NCI-H345 treated with DMSO at 0.1 percent for 48 hours (cell line): ENCODE measurements at regions not wholly inside any gene's neighbourhood (a gene's known extent, or its start where the extent isn't known, plus 50 kb on each side); places are given as distances from the start of the nearest gene placed in this dataset.

Experiments used
- DNase-seq: peaks from one replicate; lab custom pipeline; 2025; ENCODE audit not compliant: unreplicated experiment; lab: John Stamatoyannopoulos, UW

- no peak for DNase-seq
Measured at GRCh38 chr5:61263072-61263471, 69.0 kb upstream of the ZSWIM6 start.

- no peak for DNase-seq
Measured at GRCh38 chr5:61263561-61264272, 68.3 kb upstream of the ZSWIM6 start.

- DNase-seq: no peak
Measured at GRCh38 chr5:61264273-61264661, 67.8 kb upstream of the ZSWIM6 start.

- DNase-seq: no peak
Measured at GRCh38 chr5:61267116-61267515, 64.9 kb upstream of the ZSWIM6 start.

- no peak for DNase-seq
Measured at GRCh38 chr5:61268871-61269270, 63.2 kb upstream of the ZSWIM6 start.

- DNase-seq: no peak
Measured at GRCh38 chr5:61270510-61271165, 61.4 kb upstream of the ZSWIM6 start.

GRCh38 chr5:61272688-61273087 lies 59.4 kb upstream of the ZSWIM6 start:
- no peak for DNase-seq

- DNase-seq: no peak
Measured at GRCh38 chr5:61273279-61273975, 58.6 kb upstream of the ZSWIM6 start.

GRCh38 chr5:61274511-61274911 lies 57.5 kb upstream of the ZSWIM6 start:
- DNase-seq: no peak

- no peak for DNase-seq
Measured at GRCh38 chr5:61275841-61276240, 56.2 kb upstream of the ZSWIM6 start.

- no peak for DNase-seq
Measured at GRCh38 chr5:61277190-61277589, 54.9 kb upstream of the ZSWIM6 start.

- DNase-seq: no peak
Measured at GRCh38 chr5:61277781-61278180, 54.3 kb upstream of the ZSWIM6 start.

- DNase-seq: no peak
Measured at GRCh38 chr5:61279725-61280124, 52.3 kb upstream of the ZSWIM6 start.

- peak; percentile 89 for DNase-seq
Measured at GRCh38 chr5:61280205-61280604, 51.9 kb upstream of the ZSWIM6 start.

GRCh38 chr5:61280761-61281427 lies 51.2 kb upstream of the ZSWIM6 start:
- peak; percentile 51 for DNase-seq

- DNase-seq: no peak
Measured at GRCh38 chr5:61281686-61282085, 50.4 kb upstream of the ZSWIM6 start.
